Neural cell (in vitro differentiated cells): ENCODE measurements at regions not wholly inside any gene's neighbourhood (a gene's known extent, or its start where the extent isn't known, plus 50 kb on each side); places are given as distances from the start of the nearest gene placed in this dataset.

Source experiments
- H2AFZ ChIP-seq: fragments of 200-600, 300-800 bp; sonication (generic), shearing (Covaris generic); 2 replicates; pipeline ENCODE4 v1.6.0; 2014; ENCODE audit warnings: low read depth, mild to moderate bottlenecking, antibody characterized with exemption, low read length, moderate library complexity
- H3F3A ChIP-seq: fragments of 200-600 bp; shearing (Covaris generic); 2 replicates; pipeline ENCODE4 v1.6.1; 2016; ENCODE audit warnings: mild to moderate bottlenecking, moderate library complexity, mixed read lengths, antibody characterized with exemption, low read length; ENCODE audit not compliant: insufficient read depth, poor library complexity, severe bottlenecking
- H3K27ac ChIP-seq: fragments of 200-600, 300-800 bp; sonication (generic), shearing (Covaris generic); 2 replicates; pipeline ENCODE4 v1.5.1; 2014; ENCODE audit warnings: mild to moderate bottlenecking, low read length, moderate library complexity
- H3K27me3 ChIP-seq: fragments of 300-800, 200-600 bp; sonication (generic), shearing (Covaris generic); 2 replicates; pipeline ENCODE4 v1.6.0; 2014; ENCODE audit warnings: mild to moderate bottlenecking, low read depth, low read length, moderate library complexity; ENCODE audit not compliant: insufficient read depth
- H3K36me3 ChIP-seq: fragments of 300-800, 200-600 bp; sonication (generic), shearing (Covaris generic); 2 replicates; pipeline ENCODE4 v1.5.1; 2014; ENCODE audit warnings: mild to moderate bottlenecking, antibody characterized with exemption, low read length, moderate library complexity; ENCODE audit not compliant: insufficient read depth
- H3K4me2 ChIP-seq: fragments of 300-800, 200-600 bp; sonication (generic), shearing (Covaris generic); 2 replicates; pipeline ENCODE4 v1.6.0; 2014; ENCODE audit warnings: mild to moderate bottlenecking, low read length
- H3K4me3 ChIP-seq: fragments of 300-800, 200-600 bp; sonication (generic), shearing (Covaris generic); 2 replicates; pipeline ENCODE4 v1.5.1; 2014; ENCODE audit warnings: mild to moderate bottlenecking, low read length, moderate library complexity
- H3K79me2 ChIP-seq: fragments of 200-600 bp; shearing (Covaris generic); replicated peaks from 2 replicates; pipeline ENCODE4 v1.6.0; 2014; ENCODE audit warnings: mild to moderate bottlenecking, low read length, moderate library complexity; ENCODE audit not compliant: insufficient read depth
- H3K9ac ChIP-seq: fragments of 300-800, 200-600 bp; sonication (generic), shearing (Covaris generic); 2 replicates; pipeline ENCODE4 v1.6.1; 2016; ENCODE audit warnings: mild to moderate bottlenecking, low read length, mixed read lengths
- H3K9me2 ChIP-seq: fragments of 200-600 bp; shearing (Covaris generic); 2 replicates; pipeline ENCODE4 v1.6.1; 2016; ENCODE audit warnings: mild to moderate bottlenecking, low read length, mixed read lengths; ENCODE audit not compliant: insufficient read depth
- H3K9me3 ChIP-seq: fragments of 200-600, 300-800 bp; sonication (generic), shearing (Covaris generic); 2 replicates; pipeline ENCODE4 v1.6.1; 2016; ENCODE audit warnings: mild to moderate bottlenecking, mixed run types, low read length, moderate library complexity, mixed read lengths
- H4K20me1 ChIP-seq: fragments of 200-600 bp; shearing (Covaris generic); 2 replicates; pipeline ENCODE4 v1.6.1; 2016; ENCODE audit warnings: mild to moderate bottlenecking, mixed run types; ENCODE audit not compliant: insufficient read depth
- CTCF ChIP-seq: fragments of 450-650 bp; IDR thresholded peaks from 2 replicates; pipeline ENCODE4 v1.5.1; 2014; ENCODE audit warnings: antibody characterized with exemption, mild to moderate bottlenecking, moderate library complexity; ENCODE audit not compliant: poor library complexity, severe bottlenecking
- EP300 ChIP-seq: fragments of 450-650 bp; conservative IDR thresholded peaks from 2 replicates; pipeline ENCODE4 v1.6.1; 2014; ENCODE audit warnings: antibody characterized with exemption, mild to moderate bottlenecking, moderate library complexity; ENCODE audit not compliant: poor library complexity, severe bottlenecking
- EZH2 ChIP-seq: fragments of 200-600, 300-800 bp; shearing (Covaris generic), sonication (generic); IDR thresholded peaks from 2 replicates; pipeline ENCODE4 v1.6.1; 2014; ENCODE audit warnings: antibody characterized with exemption, low read length, borderline replicate concordance, mild to moderate bottlenecking; ENCODE audit not compliant: insufficient read depth, poor library complexity, severe bottlenecking
- MXI1 ChIP-seq: fragments of 450-650 bp; conservative IDR thresholded peaks from 2 replicates; pipeline ENCODE4 v1.6.1; 2014; ENCODE audit warnings: antibody characterized with exemption, mild to moderate bottlenecking; ENCODE audit not compliant: poor library complexity, severe bottlenecking
- POLR2AphosphoS5 ChIP-seq: IDR thresholded peaks from 2 replicates; pipeline ENCODE4 v1.6.1; 2012
- RAD21 ChIP-seq: fragments of 450-650 bp; conservative IDR thresholded peaks from 2 replicates; pipeline ENCODE4 v1.6.1; 2014; ENCODE audit warnings: antibody characterized with exemption, mild to moderate bottlenecking, moderate library complexity
- REST ChIP-seq: IDR thresholded peaks from 2 replicates; pipeline ENCODE4 v1.6.1; 2012; ENCODE audit warnings: borderline replicate concordance
- SMC3 ChIP-seq: fragments of 450-650 bp; conservative IDR thresholded peaks from 2 replicates; pipeline ENCODE4 v1.6.1; 2014; ENCODE audit warnings: antibody characterized with exemption, mild to moderate bottlenecking, moderate library complexity; ENCODE audit not compliant: poor library complexity
- TAF1 ChIP-seq: IDR thresholded peaks from 2 replicates; pipeline ENCODE4 v1.6.1; 2012; ENCODE audit warnings: low read depth

GRCh38 chr2:52343010-52343409 lies 1311.1 kb upstream of the NRXN1 start:
- Histone ChIP-seq H3K36me3 (no peaks in the 10 kb centered on the region), H3K27me3 (no peaks in the 10 kb centered on the region), H3K9me2 (no peaks in the 10 kb centered on the region), H4K20me1 (no peaks in the 10 kb centered on the region), H3K27ac (no peak overlapping the region), H2AFZ (no peak overlapping the region), H3F3A (no peaks in the 10 kb centered on the region), H3K9me3 (no peaks in the 10 kb centered on the region), H3K79me2 (no peaks in the 10 kb centered on the region), H3K4me3 (no peak overlapping the region), H3K9ac (no peak overlapping the region), H3K4me2 (no peak overlapping the region)
- TF ChIP-seq CTCF (no peak), EP300 (no peak), RAD21 (no peak), SMC3 (no peak), EZH2 (no peak), MXI1 (no peak), POLR2AphosphoS5 (no peak), TAF1 (no peak), REST (no peak)

GRCh38 chr2:52342458-52342857 lies 1310.5 kb upstream of the NRXN1 start:
- no peak overlapping the region for H3K27ac ChIP-seq
- H3K36me3 ChIP-seq: no peaks in the 10 kb centered on the region
- no peaks in the 10 kb centered on the region for H3F3A ChIP-seq
- no peak overlapping the region for H3K4me2 ChIP-seq
- no peak for TF ChIP-seq TAF1
- TF ChIP-seq EZH2: no peak
- TF ChIP-seq POLR2AphosphoS5: no peak
- TF ChIP-seq REST: no peak
- no peak for TF ChIP-seq MXI1
- TF ChIP-seq CTCF: no peak
- no peak for TF ChIP-seq SMC3
- no peak for TF ChIP-seq EP300
- no peaks in the 10 kb centered on the region for H3K9me2 ChIP-seq
- no peaks in the 10 kb centered on the region for H3K27me3 ChIP-seq
- H4K20me1 ChIP-seq: no peaks in the 10 kb centered on the region
- no peaks in the 10 kb centered on the region for H3K79me2 ChIP-seq
- H3K4me3 ChIP-seq: no peak overlapping the region
- no peaks in the 10 kb centered on the region for H3K9me3 ChIP-seq
- no peak overlapping the region for H3K9ac ChIP-seq
- no peak overlapping the region for H2AFZ ChIP-seq
